Gastroesophageal sphincter (tissue), 4 donors: ENCODE measurements at regions not wholly inside any gene's neighbourhood (a gene's known extent, or its start where the extent isn't known, plus 50 kb on each side); places are given as distances from the start of the nearest gene placed in this dataset.

Experiments used
- ATAC-seq: fragments of 150-250 bp; one replicate; pipeline ENCODE4 v1.9.1; 2016; ENCODE audit warnings: mild to moderate bottlenecking, moderate library complexity
- H3K27ac ChIP-seq, 4 donors: fragments of 200-600 bp; sonication (generic) in 3 of 4; 1 replicate in 3 of 4; 2 replicates in 1 of 4; pipeline ENCODE4 v1.5.1; 2016 to 2019
- H3K27me3 ChIP-seq: fragments of 200-600 bp; sonication (generic); one replicate; pipeline ENCODE4 v1.5.1; 2019
- H3K36me3 ChIP-seq, 2 donors: fragments of 200-600 bp; sonication (generic); one replicate each; pipeline ENCODE4 v1.5.1; 2019; ENCODE audit warnings: control low read depth in 1 of 2
- H3K4me1 ChIP-seq, 3 donors: fragments of 200-600 bp; sonication (generic); 1 replicate in 2 of 3; 2 replicates in 1 of 3; pipeline ENCODE4 v1.5.1; 2016 to 2019; ENCODE audit warnings: control low read depth in 2 of 3
- H3K4me3 ChIP-seq, 2 donors: fragments of 200-600 bp; sonication (generic); one replicate each; pipeline ENCODE4 v1.5.1; 2019; ENCODE audit warnings: mild to moderate bottlenecking in 1 of 2, moderate library complexity in 1 of 2
- H3K9me3 ChIP-seq, 3 donors: fragments of 200-600 bp; sonication (generic); one replicate each; pipeline ENCODE4 v1.5.1; 2017 to 2019; ENCODE audit warnings: control low read depth in 2 of 3
- CTCF ChIP-seq, 4 experiments: fragments of 200-600 bp in 2 of 4; fragments of 450-650 bp in 2 of 4; sonication (generic) in 1 of 4; IDR thresholded peaks; one replicate each; pipeline ENCODE4 v1.5.1; 2017 to 2019; ENCODE audit warnings: antibody characterized with exemption in 4 of 4, mild to moderate bottlenecking in 2 of 4, moderate library complexity in 2 of 4
- EP300 ChIP-seq: sonication (generic); formaldehyde crosslinking; IDR thresholded peaks from one replicate; pipeline ENCODE4 v1.6.1; 2017; ENCODE audit warnings: antibody characterized with exemption, mild to moderate bottlenecking
- POLR2A ChIP-seq, 2 donors: fragments of 450-650 bp; IDR thresholded peaks; one replicate each; pipeline ENCODE4 v1.6.1; 2017; ENCODE audit warnings: antibody characterized with exemption in 2 of 2, mild to moderate bottlenecking in 2 of 2, moderate library complexity in 1 of 2
- POLR2AphosphoS5 ChIP-seq: sonication (generic); formaldehyde crosslinking; IDR thresholded peaks from one replicate; pipeline ENCODE4 v1.6.1; 2017; ENCODE audit warnings: antibody characterized with exemption
- WGBS, 2 donors: methylation state at CpG; one replicate each; pipeline ENCODE4 v1.1.5; 2018; ENCODE audit warnings: low coverage in 1 of 2; 5-methylcytosine and 5-hydroxymethylcytosine counted together

GRCh38 chr3:180116203-180116602, 79.5 kb upstream of the PEX5L start:
- ATAC-seq: no peak
- Histone ChIP-seq H3K4me1 (no peaks in the 10 kb centered on the region), H3K27me3 (no peaks in the 10 kb centered on the region), H3K27ac (no peak overlapping the region), H3K4me3 (no peak overlapping the region), H3K9me3 (no peaks in the 10 kb centered on the region), H3K36me3 (no peaks in the 10 kb centered on the region)
- 46 to 49% methylated on average over 4 of the region's 4 CpGs for WGBS, 2 donors
- no peak for TF ChIP-seq CTCF (IDR thresholded peaks at IDR 0.05)
- TF ChIP-seq POLR2AphosphoS5: no peak

GRCh38 chr3:180116658-180117057, 79.9 kb upstream of the PEX5L start:
- H3K36me3 ChIP-seq: no peaks in the 10 kb centered on the region
- H3K4me3 ChIP-seq: no peak overlapping the region
- H3K27ac ChIP-seq: no peak overlapping the region
- H3K9me3 ChIP-seq: no peaks in the 10 kb centered on the region
- H3K4me1 ChIP-seq: no peaks in the 10 kb centered on the region
- WGBS, 2 donors: 19 to 29% methylated on average over 2 of the region's 2 CpGs
- ATAC-seq: no peak
- no peaks in the 10 kb centered on the region for H3K27me3 ChIP-seq
- TF ChIP-seq POLR2A (IDR thresholded peaks at IDR 0.05): no peak
- no peak for TF ChIP-seq CTCF (IDR thresholded peaks at IDR 0.05)
- no peak for TF ChIP-seq POLR2AphosphoS5
- no peak for TF ChIP-seq EP300

GRCh38 chr3:180117381-180118163, 80.8 kb upstream of the PEX5L start:
- Histone ChIP-seq H3K4me3 (no peak overlapping the region), H3K4me1 (no peaks in the 10 kb centered on the region), H3K27me3 (no peaks in the 10 kb centered on the region), H3K27ac (no peak overlapping the region), H3K36me3 (no peaks in the 10 kb centered on the region), H3K9me3 (no peaks in the 10 kb centered on the region)
- TF ChIP-seq POLR2AphosphoS5: no peak
- no peak for TF ChIP-seq EP300
- TF ChIP-seq CTCF (IDR thresholded peaks at IDR 0.05): no peak
- TF ChIP-seq POLR2A (IDR thresholded peaks at IDR 0.05): no peak
- ATAC-seq: no peak
- WGBS, 2 donors: 53 to 61% methylated on average over 2 to 4 of the region's 11 CpGs

GRCh38 chr3:180119567-180119966, 82.8 kb upstream of the PEX5L start:
- no peak for ATAC-seq
- Histone ChIP-seq H3K9me3 (peaks cover 0 to 8% (median 0%) of the 10 kb centered on the region in 3 donors), H3K27ac (no peak overlapping the region), H3K27me3 (no peaks in the 10 kb centered on the region), H3K36me3 (no peaks in the 10 kb centered on the region), H3K4me3 (no peak overlapping the region), H3K4me1 (no peaks in the 10 kb centered on the region)
- 100% methylated on average over 1 of the region's 1 CpG; no CpG with 5 or more reads in 1 of the 2 donors for WGBS, 2 donors
- no peak for TF ChIP-seq EP300
- no peak for TF ChIP-seq POLR2A (IDR thresholded peaks at IDR 0.05)

GRCh38 chr3:180123928-180124327, 87.2 kb upstream of the PEX5L start:
- TF ChIP-seq CTCF (IDR thresholded peaks at IDR 0.05) (no peak), POLR2A (IDR thresholded peaks at IDR 0.05) (no peak), EP300 (no peak), POLR2AphosphoS5 (no peak)
- Histone ChIP-seq H3K36me3 (no peaks in the 10 kb centered on the region), H3K4me1 (no peaks in the 10 kb centered on the region), H3K4me3 (no peak overlapping the region), H3K27ac (no peak overlapping the region), H3K27me3 (no peaks in the 10 kb centered on the region), H3K9me3 (peaks cover 0 to 23% (median 0%) of the 10 kb centered on the region in 3 donors)
- no peak for ATAC-seq
